Panc1 (cell line): ENCODE measurements at regions not wholly inside any gene's neighbourhood (a gene's known extent, or its start where the extent isn't known, plus 50 kb on each side); places are given as distances from the start of the nearest gene placed in this dataset.

Experiments
- POLR2AphosphoS5 ChIP-seq: IDR thresholded peaks from 2 replicates; pipeline ENCODE4 v1.6.1; 2012; ENCODE audit warnings: mild to moderate bottlenecking, low read depth, low read length, moderate library complexity
- SIN3A ChIP-seq: IDR thresholded peaks from 2 replicates; pipeline ENCODE4 v1.6.1; 2012; ENCODE audit warnings: low read depth, mild to moderate bottlenecking, low read length, moderate library complexity, borderline replicate concordance; ENCODE audit not compliant: insufficient read depth
- TF ChIP-seq, protein P1 (sequence below): fragments of 450-650 bp; IDR thresholded peaks from 2 replicates; pipeline ENCODE4 v1.5.1; 2017; ENCODE audit warnings: mild to moderate bottlenecking
- TF ChIP-seq, protein P2 (sequence below), 2 experiments: IDR thresholded peaks; 2 replicates each; pipeline ENCODE4 v1.6.1; 2011 to 2012; ENCODE audit warnings: low read depth in 2 of 2, control low read depth in 1 of 2, low read length in 1 of 2, mild to moderate bottlenecking in 1 of 2, moderate library complexity in 1 of 2; ENCODE audit not compliant: insufficient read depth in 1 of 2

DNA sequence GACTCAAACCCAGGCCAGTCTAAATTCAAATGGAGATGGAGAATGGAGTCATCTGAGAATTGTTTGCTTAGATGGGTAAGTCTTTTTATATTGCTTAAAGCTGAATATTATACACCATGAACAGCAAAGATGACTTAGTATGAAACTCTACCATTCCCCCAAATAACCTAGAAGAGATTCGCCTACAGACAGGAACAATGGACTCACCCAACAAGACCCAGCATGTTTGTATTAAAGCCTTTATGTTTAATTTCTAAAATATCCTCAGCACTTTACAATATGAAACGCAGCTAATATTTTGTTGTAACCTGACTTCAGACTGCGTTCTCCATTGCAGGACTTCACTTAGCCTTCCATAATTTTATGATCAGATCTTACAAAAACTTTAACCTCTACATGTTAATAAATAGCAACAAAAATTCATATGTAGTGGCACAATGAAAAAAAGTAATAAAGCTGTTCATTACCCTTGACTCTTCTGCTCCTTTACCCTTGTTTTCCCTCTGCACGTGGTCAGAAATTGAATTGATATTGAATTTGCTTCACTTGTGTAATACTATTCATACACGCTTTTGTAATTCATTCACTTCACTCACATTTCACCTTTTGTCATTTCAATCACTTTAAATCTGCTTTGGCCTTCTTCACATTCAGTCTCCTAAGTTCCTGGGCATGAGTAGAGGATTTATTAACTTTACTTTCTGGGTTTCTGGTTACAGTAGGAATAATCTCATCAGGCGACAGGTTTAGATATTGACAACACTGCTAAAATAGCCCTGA is 177.3 kb upstream of the PTBP2 start:
- TF ChIP-seq, protein P1, sequence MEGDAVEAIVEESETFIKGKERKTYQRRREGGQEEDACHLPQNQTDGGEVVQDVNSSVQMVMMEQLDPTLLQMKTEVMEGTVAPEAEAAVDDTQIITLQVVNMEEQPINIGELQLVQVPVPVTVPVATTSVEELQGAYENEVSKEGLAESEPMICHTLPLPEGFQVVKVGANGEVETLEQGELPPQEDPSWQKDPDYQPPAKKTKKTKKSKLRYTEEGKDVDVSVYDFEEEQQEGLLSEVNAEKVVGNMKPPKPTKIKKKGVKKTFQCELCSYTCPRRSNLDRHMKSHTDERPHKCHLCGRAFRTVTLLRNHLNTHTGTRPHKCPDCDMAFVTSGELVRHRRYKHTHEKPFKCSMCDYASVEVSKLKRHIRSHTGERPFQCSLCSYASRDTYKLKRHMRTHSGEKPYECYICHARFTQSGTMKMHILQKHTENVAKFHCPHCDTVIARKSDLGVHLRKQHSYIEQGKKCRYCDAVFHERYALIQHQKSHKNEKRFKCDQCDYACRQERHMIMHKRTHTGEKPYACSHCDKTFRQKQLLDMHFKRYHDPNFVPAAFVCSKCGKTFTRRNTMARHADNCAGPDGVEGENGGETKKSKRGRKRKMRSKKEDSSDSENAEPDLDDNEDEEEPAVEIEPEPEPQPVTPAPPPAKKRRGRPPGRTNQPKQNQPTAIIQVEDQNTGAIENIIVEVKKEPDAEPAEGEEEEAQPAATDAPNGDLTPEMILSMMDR: no peak
- TF ChIP-seq POLR2AphosphoS5 (no peak), SIN3A (no peak)
- TF ChIP-seq, protein P2, sequence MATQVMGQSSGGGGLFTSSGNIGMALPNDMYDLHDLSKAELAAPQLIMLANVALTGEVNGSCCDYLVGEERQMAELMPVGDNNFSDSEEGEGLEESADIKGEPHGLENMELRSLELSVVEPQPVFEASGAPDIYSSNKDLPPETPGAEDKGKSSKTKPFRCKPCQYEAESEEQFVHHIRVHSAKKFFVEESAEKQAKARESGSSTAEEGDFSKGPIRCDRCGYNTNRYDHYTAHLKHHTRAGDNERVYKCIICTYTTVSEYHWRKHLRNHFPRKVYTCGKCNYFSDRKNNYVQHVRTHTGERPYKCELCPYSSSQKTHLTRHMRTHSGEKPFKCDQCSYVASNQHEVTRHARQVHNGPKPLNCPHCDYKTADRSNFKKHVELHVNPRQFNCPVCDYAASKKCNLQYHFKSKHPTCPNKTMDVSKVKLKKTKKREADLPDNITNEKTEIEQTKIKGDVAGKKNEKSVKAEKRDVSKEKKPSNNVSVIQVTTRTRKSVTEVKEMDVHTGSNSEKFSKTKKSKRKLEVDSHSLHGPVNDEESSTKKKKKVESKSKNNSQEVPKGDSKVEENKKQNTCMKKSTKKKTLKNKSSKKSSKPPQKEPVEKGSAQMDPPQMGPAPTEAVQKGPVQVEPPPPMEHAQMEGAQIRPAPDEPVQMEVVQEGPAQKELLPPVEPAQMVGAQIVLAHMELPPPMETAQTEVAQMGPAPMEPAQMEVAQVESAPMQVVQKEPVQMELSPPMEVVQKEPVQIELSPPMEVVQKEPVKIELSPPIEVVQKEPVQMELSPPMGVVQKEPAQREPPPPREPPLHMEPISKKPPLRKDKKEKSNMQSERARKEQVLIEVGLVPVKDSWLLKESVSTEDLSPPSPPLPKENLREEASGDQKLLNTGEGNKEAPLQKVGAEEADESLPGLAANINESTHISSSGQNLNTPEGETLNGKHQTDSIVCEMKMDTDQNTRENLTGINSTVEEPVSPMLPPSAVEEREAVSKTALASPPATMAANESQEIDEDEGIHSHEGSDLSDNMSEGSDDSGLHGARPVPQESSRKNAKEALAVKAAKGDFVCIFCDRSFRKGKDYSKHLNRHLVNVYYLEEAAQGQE (IDR thresholded peaks at IDR 0.05; ENCODE audit: insufficient read depth in 1 of 2, low read depth in 2 of 2, low read length in 1 of 2): no peak
